ENCODE measurements at regions not wholly inside any gene's neighbourhood (a gene's known extent, or its start where the extent isn't known, plus 50 kb on each side); places are given as distances from the start of the nearest gene placed in this dataset.

DNA sequence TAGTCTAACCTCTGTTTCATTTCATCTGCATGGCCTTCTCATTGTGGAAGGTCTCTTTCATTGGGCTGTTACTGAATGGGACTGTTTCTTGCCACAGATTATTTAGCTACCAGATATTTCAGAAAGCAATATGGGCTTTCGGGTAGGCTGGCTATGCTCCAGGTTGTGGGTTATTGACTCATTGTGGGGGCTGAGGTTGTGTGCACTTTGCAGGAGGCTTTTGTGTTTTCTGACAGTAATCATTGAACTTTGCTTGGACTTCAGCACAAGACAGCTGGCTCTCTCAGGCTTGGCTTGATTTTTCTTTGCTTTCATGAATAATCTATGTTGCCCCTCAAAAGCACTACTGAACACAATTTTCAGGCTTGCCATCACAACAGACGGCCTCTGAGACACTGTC lies 771.1 kb upstream of the TSPY4 start:
- TF ChIP-seq POLR2AphosphoS5 (IDR thresholded peaks at IDR 0.05) (no peak), POLR2A (IDR thresholded peaks at IDR 0.05) (no peak)

DNA sequence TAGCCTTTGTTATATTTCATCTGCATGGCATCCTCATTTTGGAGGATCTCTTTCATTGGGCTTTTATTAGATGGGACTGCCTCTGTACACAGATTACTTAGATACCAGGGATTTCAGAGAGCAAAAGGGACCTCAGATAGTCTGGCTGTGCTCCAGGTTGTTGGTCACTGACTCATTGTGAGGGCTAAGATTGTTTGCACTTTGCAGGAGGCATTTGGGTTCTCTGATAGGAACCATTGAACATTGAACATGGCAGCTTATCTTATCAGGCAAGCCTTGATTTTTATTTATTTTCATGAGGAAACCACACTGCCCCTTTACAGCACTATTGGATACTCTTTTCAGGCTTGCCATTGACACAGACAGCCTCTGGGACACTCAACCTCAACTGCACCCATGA lies 766.9 kb upstream of the TSPY4 start:
- intact Hi-C loops (cut with DNase I): no loop called here
- H3K27me3 ChIP-seq: no peaks in the 10 kb centered on the region
- no peaks in the 10 kb centered on the region for H3K4me1 ChIP-seq
- no peak for DNase-seq
- no peak overlapping the region for H3K27ac ChIP-seq
- H3K9me3 ChIP-seq: no peaks in the 10 kb centered on the region
- H3K36me3 ChIP-seq: no peaks in the 10 kb centered on the region
- H3K4me3 ChIP-seq: no peak overlapping the region
- no peak for TF ChIP-seq POLR2A (IDR thresholded peaks at IDR 0.05)
- TF ChIP-seq EP300 (IDR thresholded peaks at IDR 0.05): no peak
- no peak for TF ChIP-seq POLR2AphosphoS5 (IDR thresholded peaks at IDR 0.05)
- TF ChIP-seq, protein P1, sequence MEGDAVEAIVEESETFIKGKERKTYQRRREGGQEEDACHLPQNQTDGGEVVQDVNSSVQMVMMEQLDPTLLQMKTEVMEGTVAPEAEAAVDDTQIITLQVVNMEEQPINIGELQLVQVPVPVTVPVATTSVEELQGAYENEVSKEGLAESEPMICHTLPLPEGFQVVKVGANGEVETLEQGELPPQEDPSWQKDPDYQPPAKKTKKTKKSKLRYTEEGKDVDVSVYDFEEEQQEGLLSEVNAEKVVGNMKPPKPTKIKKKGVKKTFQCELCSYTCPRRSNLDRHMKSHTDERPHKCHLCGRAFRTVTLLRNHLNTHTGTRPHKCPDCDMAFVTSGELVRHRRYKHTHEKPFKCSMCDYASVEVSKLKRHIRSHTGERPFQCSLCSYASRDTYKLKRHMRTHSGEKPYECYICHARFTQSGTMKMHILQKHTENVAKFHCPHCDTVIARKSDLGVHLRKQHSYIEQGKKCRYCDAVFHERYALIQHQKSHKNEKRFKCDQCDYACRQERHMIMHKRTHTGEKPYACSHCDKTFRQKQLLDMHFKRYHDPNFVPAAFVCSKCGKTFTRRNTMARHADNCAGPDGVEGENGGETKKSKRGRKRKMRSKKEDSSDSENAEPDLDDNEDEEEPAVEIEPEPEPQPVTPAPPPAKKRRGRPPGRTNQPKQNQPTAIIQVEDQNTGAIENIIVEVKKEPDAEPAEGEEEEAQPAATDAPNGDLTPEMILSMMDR (IDR thresholded peaks at IDR 0.05): no peak

More for the DNA sequence above, 771.1 kb upstream of the TSPY4 start:
- intact Hi-C loops (cut with DNase I): no loop called here
- no peak overlapping the region for H3K4me3 ChIP-seq
- DNase-seq: no peak
- 51 to 52% methylated on average over 2 of the region's 2 CpGs for WGBS, 2 donors
- no peaks in the 10 kb centered on the region for H3K36me3 ChIP-seq
- H3K9me3 ChIP-seq: no peaks in the 10 kb centered on the region
- H3K4me1 ChIP-seq: no peaks in the 10 kb centered on the region
- no peaks in the 10 kb centered on the region for H3K27me3 ChIP-seq
- no peak overlapping the region for H3K27ac ChIP-seq

DNA sequence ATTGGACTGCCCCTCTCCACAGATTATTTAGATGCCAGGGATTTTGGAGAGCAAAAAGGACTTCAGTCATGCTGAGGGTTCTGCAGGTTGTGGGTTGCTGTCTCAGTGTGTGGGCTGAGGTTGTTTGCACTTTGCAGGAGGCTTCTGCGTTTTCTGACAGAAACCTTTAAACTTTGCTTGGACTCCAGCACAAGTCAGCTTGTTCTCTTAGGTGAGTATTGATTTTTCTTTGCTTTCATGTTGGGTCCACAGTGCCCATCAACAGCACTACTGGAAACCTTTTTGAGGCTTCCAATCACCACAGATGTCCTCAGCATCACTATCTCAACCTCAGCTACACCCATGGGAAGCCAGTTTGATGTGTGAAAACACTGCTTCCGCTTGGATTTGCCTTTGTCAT lies 764.3 kb upstream of the TSPY4 start:
- intact Hi-C loops (cut with DNase I): no loop called here
- Histone ChIP-seq H3K27ac (no peak overlapping the region), H3K4me3 (no peak overlapping the region), H3K36me3 (no peaks in the 10 kb centered on the region), H3K27me3 (no peaks in the 10 kb centered on the region), H3K9me3 (no peaks in the 10 kb centered on the region), H3K4me1 (no peaks in the 10 kb centered on the region)
- 53 to 54% methylated on average over 2 of the region's 2 CpGs for WGBS, 2 donors
- no peak for DNase-seq
- TF ChIP-seq EP300 (IDR thresholded peaks at IDR 0.05): no peak
- TF ChIP-seq POLR2A (IDR thresholded peaks at IDR 0.05): no peak
- no peak for TF ChIP-seq POLR2AphosphoS5 (IDR thresholded peaks at IDR 0.05)
- TF ChIP-seq, protein P1 (IDR thresholded peaks at IDR 0.05): no peak

DNA sequence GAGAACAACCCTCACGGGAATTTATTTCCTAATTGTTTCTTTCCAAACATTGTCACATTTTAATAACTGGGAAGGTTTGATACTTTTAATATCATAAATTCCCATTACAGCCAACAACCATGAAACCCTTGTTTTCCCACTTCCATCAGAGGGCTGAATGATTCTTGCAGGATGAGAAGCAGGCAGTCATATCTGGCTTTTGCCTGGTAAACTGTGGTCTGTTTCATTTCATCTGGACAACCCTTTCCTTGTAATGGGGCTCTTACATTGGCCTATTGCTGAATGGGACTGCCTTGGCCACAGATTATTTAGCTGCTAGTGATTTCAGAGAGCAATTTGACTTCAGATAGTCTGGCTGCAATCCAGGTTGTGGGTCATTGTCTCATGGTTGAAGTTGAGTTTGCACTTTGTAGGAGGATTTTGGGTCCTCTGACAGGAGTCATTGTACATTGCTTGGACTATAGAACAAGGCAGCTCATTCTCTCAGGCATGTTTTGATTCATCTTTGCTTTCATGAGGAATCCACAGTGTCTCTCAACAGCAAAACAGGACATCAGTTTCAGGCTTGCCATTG lies 754.9 kb upstream of the TSPY4 start:
- TF ChIP-seq, protein P1 (IDR thresholded peaks at IDR 0.05): no peak
- TF ChIP-seq EP300 (IDR thresholded peaks at IDR 0.05) (peak in 1 of 4 donors; percentile 8), POLR2A (IDR thresholded peaks at IDR 0.05) (no peak), POLR2AphosphoS5 (IDR thresholded peaks at IDR 0.05) (peak in 2 of 4 donors; percentile 85 to 86)
- no peak overlapping the region for H3K27ac ChIP-seq
- peaks cover 0 to 4% (median 0%) of the 10 kb centered on the region in 4 donors for H3K4me1 ChIP-seq
- 14 to 63% methylated on average over 1 of the region's 1 CpG for WGBS, 2 donors
- no peak for DNase-seq
- intact Hi-C loops (cut with DNase I): no loop called here
- H3K9me3 ChIP-seq: no peaks in the 10 kb centered on the region
- no peaks in the 10 kb centered on the region for H3K36me3 ChIP-seq
- H3K27me3 ChIP-seq: no peaks in the 10 kb centered on the region
- no peak overlapping the region for H3K4me3 ChIP-seq

DNA sequence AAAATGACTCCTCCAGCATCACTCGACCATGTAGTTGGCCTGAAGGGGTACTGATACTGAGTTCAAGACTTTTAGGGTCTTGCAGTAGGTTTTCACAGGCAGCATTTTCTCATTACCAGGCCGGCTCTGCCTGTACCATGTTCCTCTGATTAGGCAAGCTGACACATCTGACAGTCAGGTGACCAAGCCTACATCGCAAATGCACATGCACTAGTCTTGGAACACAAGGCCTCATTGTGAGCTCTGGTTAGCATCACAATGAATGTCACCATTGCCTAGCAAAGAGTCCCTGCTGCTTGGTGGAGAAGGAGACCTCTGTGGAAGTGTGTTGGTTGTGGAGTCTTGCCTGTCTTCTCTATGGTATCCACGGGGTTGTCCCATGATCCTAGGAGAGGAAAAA lies 754.1 kb upstream of the TSPY4 start:
- no peaks in the 10 kb centered on the region for H3K36me3 ChIP-seq
- no peaks in the 10 kb centered on the region for H3K9me3 ChIP-seq
- no peak for DNase-seq
- 69 to 87% methylated on average over 4 of the region's 4 CpGs for WGBS, 2 donors
- intact Hi-C loops (cut with DNase I): no loop called here
- H3K4me1 ChIP-seq: peaks cover 0 to 4% (median 0%) of the 10 kb centered on the region in 4 donors
- H3K27ac ChIP-seq: no peak overlapping the region
- no peak overlapping the region for H3K4me3 ChIP-seq
- TF ChIP-seq EP300 (IDR thresholded peaks at IDR 0.05) (no peak), POLR2A (IDR thresholded peaks at IDR 0.05) (no peak), POLR2AphosphoS5 (IDR thresholded peaks at IDR 0.05) (no peak)
- TF ChIP-seq, protein P1 (IDR thresholded peaks at IDR 0.05): no peak
- H3K27me3 ChIP-seq: no peaks in the 10 kb centered on the region

All from sigmoid colon (tissue), 6 donors.